VCaP (cell line): ENCODE measurements at regions not wholly inside any gene's neighbourhood (a gene's known extent, or its start where the extent isn't known, plus 50 kb on each side); places are given as distances from the start of the nearest gene placed in this dataset.

Source experiments
- H3K27ac ChIP-seq: fragments of 450-650 bp; 2 replicates; pipeline ENCODE4 v1.5.1; 2017
- TF ChIP-seq, protein P1 (sequence below): fragments of 450-650 bp; conservative IDR thresholded peaks from 2 replicates; pipeline ENCODE4 v1.5.1; 2017; ENCODE audit warnings: mild to moderate bottlenecking, moderate library complexity

DNA sequence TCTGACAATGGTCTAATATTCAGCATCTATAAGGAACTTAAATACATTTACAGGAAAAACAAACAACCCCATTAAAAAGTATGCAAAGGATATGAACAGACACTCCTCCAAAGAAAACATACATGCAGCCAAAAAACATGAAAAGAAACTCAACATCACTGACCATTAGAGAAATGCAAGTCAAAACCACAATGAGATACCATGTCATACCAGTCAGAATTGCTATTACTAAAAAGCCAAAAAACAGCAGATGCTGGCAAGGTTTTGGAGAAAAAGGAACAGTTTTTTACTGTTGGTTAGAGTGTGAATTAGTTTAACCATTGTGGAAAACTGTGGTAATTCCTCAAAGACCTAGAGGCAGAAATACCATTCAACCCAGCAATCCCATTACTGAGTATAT, 339.0 kb upstream of the ADGRB3 start:
- TF ChIP-seq, protein P1, sequence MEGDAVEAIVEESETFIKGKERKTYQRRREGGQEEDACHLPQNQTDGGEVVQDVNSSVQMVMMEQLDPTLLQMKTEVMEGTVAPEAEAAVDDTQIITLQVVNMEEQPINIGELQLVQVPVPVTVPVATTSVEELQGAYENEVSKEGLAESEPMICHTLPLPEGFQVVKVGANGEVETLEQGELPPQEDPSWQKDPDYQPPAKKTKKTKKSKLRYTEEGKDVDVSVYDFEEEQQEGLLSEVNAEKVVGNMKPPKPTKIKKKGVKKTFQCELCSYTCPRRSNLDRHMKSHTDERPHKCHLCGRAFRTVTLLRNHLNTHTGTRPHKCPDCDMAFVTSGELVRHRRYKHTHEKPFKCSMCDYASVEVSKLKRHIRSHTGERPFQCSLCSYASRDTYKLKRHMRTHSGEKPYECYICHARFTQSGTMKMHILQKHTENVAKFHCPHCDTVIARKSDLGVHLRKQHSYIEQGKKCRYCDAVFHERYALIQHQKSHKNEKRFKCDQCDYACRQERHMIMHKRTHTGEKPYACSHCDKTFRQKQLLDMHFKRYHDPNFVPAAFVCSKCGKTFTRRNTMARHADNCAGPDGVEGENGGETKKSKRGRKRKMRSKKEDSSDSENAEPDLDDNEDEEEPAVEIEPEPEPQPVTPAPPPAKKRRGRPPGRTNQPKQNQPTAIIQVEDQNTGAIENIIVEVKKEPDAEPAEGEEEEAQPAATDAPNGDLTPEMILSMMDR, result no peak
- no peak overlapping the region for H3K27ac ChIP-seq

DNA sequence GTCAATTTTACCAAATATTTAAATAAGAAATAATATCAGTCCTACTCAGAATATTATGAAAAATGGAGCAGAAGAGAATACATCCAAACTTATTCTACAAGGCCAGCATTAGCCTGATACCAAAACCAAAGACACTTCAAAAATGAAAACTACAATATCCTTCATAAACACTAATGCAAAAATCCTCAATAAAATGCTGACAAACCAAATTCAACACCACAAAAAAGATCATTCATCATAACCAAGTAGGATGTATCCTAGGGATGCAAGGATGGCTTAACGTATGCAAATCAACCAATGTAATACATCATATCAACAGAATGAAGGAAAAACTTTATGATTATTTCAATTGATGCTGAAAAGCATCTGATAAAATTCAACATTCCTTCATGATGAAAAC, 352.4 kb upstream of the ADGRB3 start:
- TF ChIP-seq, protein P1, result no peak
- H3K27ac ChIP-seq, result no peak overlapping the region

DNA sequence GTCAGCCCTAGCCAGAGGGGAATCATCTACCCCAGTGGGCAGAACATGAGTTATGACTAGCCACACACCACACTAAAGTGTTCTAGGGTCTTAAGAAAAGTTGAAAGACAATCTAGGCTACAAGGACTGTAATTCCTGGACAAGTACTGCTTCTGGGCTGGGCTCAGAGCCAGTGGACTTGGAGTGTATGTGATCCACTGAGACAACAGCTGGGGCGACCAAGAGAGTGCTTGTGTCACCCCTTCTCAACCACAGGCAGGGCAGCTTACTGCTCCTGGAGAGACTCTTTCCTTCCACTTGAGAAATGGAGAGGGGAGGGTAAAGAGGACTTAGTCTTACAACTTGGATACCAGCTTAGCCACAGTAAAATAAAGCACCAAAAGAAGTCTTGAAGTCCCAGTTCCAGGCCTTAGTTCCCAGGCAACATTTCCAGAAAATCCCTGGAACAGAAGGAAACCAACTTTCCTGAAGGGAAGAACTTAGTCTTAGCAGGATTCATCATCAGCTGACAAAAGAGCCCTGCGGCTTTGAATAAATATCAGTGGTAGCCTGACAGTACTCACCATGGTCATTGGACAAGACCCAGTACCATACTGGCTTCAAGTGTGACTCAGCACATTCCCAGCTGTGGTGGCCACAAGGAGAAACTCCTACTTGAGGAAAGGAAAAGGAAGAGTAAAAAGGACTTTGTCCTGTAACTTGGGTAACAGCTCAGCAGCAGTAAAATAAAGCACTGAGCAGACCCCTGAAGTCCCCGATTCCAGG, 355.1 kb upstream of the ADGRB3 start:
- TF ChIP-seq, protein P1, result no peak
- H3K27ac ChIP-seq, result no peak overlapping the region

DNA sequence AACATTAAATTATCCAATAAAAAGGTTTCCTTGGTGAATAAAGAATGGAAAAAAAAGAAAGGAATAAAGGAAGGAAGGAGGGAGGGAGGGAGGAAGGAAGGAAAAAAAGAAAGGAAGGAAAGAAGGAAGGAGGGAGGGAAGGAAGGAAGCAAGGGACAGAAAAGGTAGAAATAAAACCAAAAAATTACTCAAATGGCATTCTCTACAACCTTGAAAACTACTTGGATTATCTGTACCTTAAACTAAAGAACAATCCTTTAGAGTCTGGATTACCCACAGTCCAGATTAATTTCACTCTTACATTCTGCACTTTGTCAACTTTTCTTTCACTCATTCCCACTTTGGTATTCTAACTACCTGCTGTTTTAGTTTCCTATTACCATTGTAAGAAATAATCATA, 361.8 kb upstream of the ADGRB3 start:
- no peak overlapping the region for H3K27ac ChIP-seq
- TF ChIP-seq, protein P1, result no peak

DNA sequence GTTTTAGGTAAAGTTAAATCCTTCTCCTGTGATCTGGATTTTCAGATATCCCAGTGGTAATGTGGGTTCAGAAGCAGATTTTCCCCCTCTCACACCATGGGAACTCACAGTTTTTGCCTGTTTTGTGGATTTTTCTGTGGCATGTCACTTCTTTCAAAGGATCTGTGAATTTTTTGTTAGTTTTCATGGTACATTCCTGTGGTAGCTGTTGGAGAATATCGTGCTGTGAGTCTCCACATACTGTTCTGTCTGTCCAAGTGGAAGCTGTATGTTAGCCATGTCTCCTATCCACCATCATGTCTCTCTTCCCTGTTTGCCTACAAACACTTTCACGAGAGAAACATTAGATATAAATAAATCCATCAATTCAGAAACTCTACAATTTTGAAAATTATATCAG, 378.7 kb upstream of the ADGRB3 start:
- TF ChIP-seq, protein P1, result no peak
- H3K27ac ChIP-seq, result no peak overlapping the region

DNA sequence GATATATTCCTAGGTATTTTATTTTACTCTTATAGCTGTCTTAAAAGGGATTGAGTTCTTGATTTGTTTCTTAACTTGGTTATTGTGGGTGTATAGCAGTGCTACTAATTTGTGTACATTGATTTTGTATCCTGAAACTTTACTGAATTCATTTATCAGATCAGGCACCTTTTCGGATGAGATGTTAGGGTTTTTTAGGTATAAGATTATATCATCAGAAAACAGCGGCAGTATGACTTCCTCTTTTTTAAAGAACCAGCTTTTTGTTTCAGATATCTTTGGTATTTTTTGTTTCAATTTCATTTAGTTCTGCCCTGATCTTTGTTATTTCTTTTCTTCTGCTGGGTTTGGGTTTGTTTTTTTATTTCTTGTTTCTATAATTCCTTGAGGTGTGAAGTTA, 382.4 kb upstream of the ADGRB3 start:
- H3K27ac ChIP-seq, result no peak overlapping the region
- TF ChIP-seq, protein P1, result no peak

DNA sequence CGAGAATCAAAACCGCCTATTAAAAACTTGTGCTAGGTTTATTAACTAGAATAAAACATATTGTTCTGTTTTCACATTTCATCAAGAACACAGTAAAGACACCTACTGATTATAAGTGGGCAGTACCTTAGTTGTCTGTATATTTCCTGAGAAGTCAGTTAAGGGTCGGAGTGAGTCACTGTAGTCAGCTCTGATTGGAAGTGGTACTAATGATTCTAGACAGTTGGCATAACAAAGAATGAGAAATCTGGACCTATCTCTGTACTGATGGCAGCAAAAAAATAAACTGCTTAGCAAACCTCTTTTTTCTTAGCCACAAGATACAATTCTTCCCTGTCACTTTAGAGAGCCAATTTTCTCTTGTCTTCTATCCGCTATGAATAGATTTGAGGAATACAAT, 387.3 kb upstream of the ADGRB3 start:
- no peak overlapping the region for H3K27ac ChIP-seq
- TF ChIP-seq, protein P1, result no peak
